A549 (cell line): ENCODE measurements at regions not wholly inside any gene's neighbourhood (a gene's known extent, or its start where the extent isn't known, plus 50 kb on each side); places are given as distances from the start of the nearest gene placed in this dataset.
A peak's percentile ranks its signal among the peaks of the same experiment; 100 is the strongest.

Experiments
- ATAC-seq, 2 experiments: fragments of 200-7000 bp in 1 of 2; fragments of >200 bp in 1 of 2; cut with Nextera tagmentation in 1 of 2; cut with Tn5 transposase in 1 of 2; 3 replicates each; pipeline versions ENCODE4 v1.8.0 to v1.9.1; 2018 to 2020; ENCODE audit warnings: mild to moderate bottlenecking in 1 of 2, moderate library complexity in 1 of 2
- CTCF ChIA-PET: fragments of 300-600 bp; sonication (Branson Sonifier 250); formaldehyde crosslinking; extraction: SDS; loops from one replicate; lab custom pipeline; 2021; ENCODE audit warnings: antibody characterized with exemption, inconsistent platforms; lab: Yijun Ruan, JAX
- POLR2A ChIA-PET: fragments of 350-600 bp; formaldehyde crosslinking; extraction: SDS; loops from one replicate; lab custom pipeline; 2021; ENCODE audit warnings: antibody characterized with exemption, inconsistent platforms; lab: Yijun Ruan, JAX
- DNase-seq, 2 experiments: peaks; one replicate each; pipeline versions ENCODE4 v3.0.0 to v3.0.0-alpha.2; 2011 to 2016; ENCODE audit warnings: low read depth in 1 of 2, low spot score in 1 of 2
- FAIRE-seq: peaks from 2 replicates; lab custom pipeline; 2011; peaks lifted over from hg19 to GRCh38; lab: Jason Lieb, UNC
- H3K27ac ChIP-seq, 2 experiments: fragments of >200 bp; sonication (Bioruptor Twin); formaldehyde crosslinking; 3 replicates each; pipeline ENCODE4 v1.5.1; 2016 to 2017
- H3K4me1 ChIP-seq: fragments of >200 bp; sonication (Bioruptor Twin); formaldehyde crosslinking; 3 replicates; pipeline ENCODE4 v1.6.1; 2016
- H3K4me2 ChIP-seq: fragments of >200 bp; sonication (Bioruptor Twin); formaldehyde crosslinking; 3 replicates; pipeline ENCODE4 v1.6.1; 2016
- H3K4me3 ChIP-seq: fragments of >200 bp; sonication (Bioruptor Twin); formaldehyde crosslinking; 3 replicates; pipeline ENCODE4 v1.5.1; 2016
- H3K9me3 ChIP-seq: fragments of >200 bp; sonication (Bioruptor Twin); formaldehyde crosslinking; 3 replicates; pipeline ENCODE4 v1.6.1; 2016
- ATOH8 ChIP-seq: fragments of 250-450 bp; sonication (Bioruptor Pico); IDR thresholded peaks from 2 replicates; pipeline ENCODE4 v1.5.0; 2020; ENCODE audit warnings: low read depth, mild to moderate bottlenecking, moderate library complexity
- CBX2 ChIP-seq: fragments of 200-600 bp; sonication (generic); IDR thresholded peaks from 2 replicates; pipeline ENCODE4 v1.6.1; 2016; ENCODE audit warnings: low read depth, mild to moderate bottlenecking, borderline replicate concordance
- CHD2 ChIP-seq: fragments of 150-350 bp; IDR thresholded peaks from 2 replicates; pipeline ENCODE4 v1.6.1; 2014; ENCODE audit warnings: low read length; ENCODE audit not compliant: partially characterized antibody
- EHF ChIP-seq: fragments of 250-450 bp; sonication (Bioruptor Pico); IDR thresholded peaks from 2 replicates; pipeline ENCODE4 v1.5.0; 2020; ENCODE audit warnings: mild to moderate bottlenecking
- EP300 ChIP-seq, 2 experiments: fragments of >200 bp; sonication (Bioruptor Twin); formaldehyde crosslinking; IDR thresholded peaks; 2 replicates in 1 of 2; 3 replicates in 1 of 2; pipeline ENCODE4 v1.6.1; 2016 to 2017
- FOXS1 ChIP-seq: fragments of 250-450 bp; sonication (Bioruptor Pico); IDR thresholded peaks from 2 replicates; pipeline ENCODE4 v1.5.0; 2020; ENCODE audit warnings: mild to moderate bottlenecking, moderate library complexity
- HDAC2 ChIP-seq: fragments of 200-600 bp; sonication (generic); IDR thresholded peaks from 2 replicates; pipeline ENCODE4 v1.6.1; 2016
- HES2 ChIP-seq: fragments of >200 bp; sonication (Bioruptor Twin); formaldehyde crosslinking; IDR thresholded peaks from 2 replicates; pipeline ENCODE4 v1.6.1; 2016
- HOXB5 ChIP-seq: fragments of 250-450 bp; sonication (Bioruptor Pico); IDR thresholded peaks from 2 replicates; pipeline ENCODE4 v1.5.0; 2020; ENCODE audit warnings: mild to moderate bottlenecking, moderate library complexity
- KDM5A ChIP-seq: fragments of 200-600 bp; sonication (generic); IDR thresholded peaks from 2 replicates; pipeline ENCODE4 v1.6.1; 2016; ENCODE audit warnings: antibody characterized with exemption, mild to moderate bottlenecking
- MAFK ChIP-seq: fragments of 450-650 bp; IDR thresholded peaks from 2 replicates; pipeline ENCODE4 v1.6.1; 2014; ENCODE audit not compliant: partially characterized antibody
- MAX ChIP-seq: IDR thresholded peaks from 2 replicates; pipeline ENCODE4 v1.6.1; 2012
- NR3C1 ChIP-seq: fragments of >200 bp; sonication (Bioruptor Twin); formaldehyde crosslinking; IDR thresholded peaks from 3 replicates; pipeline ENCODE4 v1.6.1; 2017
- PBX3 ChIP-seq: IDR thresholded peaks from 2 replicates; pipeline ENCODE4 v1.6.1; 2012
- POLR2A ChIP-seq: IDR thresholded peaks from 2 replicates; pipeline ENCODE4 v1.6.1; 2012; ENCODE audit warnings: mild to moderate bottlenecking, low read length
- SMC3 ChIP-seq: fragments of >200 bp; sonication (Bioruptor Twin); formaldehyde crosslinking; IDR thresholded peaks from 3 replicates; pipeline ENCODE4 v1.6.1; 2018; ENCODE audit warnings: inconsistent platforms
- TFCP2L1 ChIP-seq: fragments of 250-450 bp; sonication (Bioruptor Pico); IDR thresholded peaks from 2 replicates; pipeline ENCODE4 v1.5.0; 2021; ENCODE audit warnings: mild to moderate bottlenecking
- TP53 ChIP-seq: fragments of 250-450 bp; sonication (Bioruptor Pico); IDR thresholded peaks from 2 replicates; pipeline ENCODE4 v1.5.0; 2021; ENCODE audit warnings: mild to moderate bottlenecking, moderate library complexity
- USF2 ChIP-seq: fragments of 450-650 bp; IDR thresholded peaks from 2 replicates; pipeline ENCODE4 v1.6.1; 2014; ENCODE audit warnings: antibody characterized with exemption
- ZC3H11A ChIP-seq: fragments of 450-650 bp; IDR thresholded peaks from 2 replicates; pipeline ENCODE4 v1.6.1; 2014; ENCODE audit warnings: antibody characterized with exemption, mild to moderate bottlenecking
- WGBS: methylation state at CpG from one replicate; pipeline ENCODE4 v1.1.6; 2017; ENCODE audit errors: missing lambda C conversion rate; 5-methylcytosine and 5-hydroxymethylcytosine counted together

- no peak for FAIRE-seq
- H3K4me1 ChIP-seq = peaks cover 16% of the 10 kb centered on the region; the same call in 2 of the 3 replicates
- no peak for DNase-seq
- H3K9me3 ChIP-seq = no peaks in the 10 kb centered on the region
- H3K27ac ChIP-seq = peak overlapping the region in 1 of 2 experiments; percentile 78; a peak in 3 of 6 replicates
- CTCF ChIA-PET = interaction anchor here (0.6 to 5.9 kb wide), 10 partner anchors 11 to 294 kb away, joined by 3 to 32 read pairs (median 3); no protein-coding TSS in a partner anchor
- WGBS = 80% methylated on average over 4 of the region's 4 CpGs
- no peak for ATAC-seq
- POLR2A ChIA-PET = no interaction called here
- no peak overlapping the region for H3K4me2 ChIP-seq
- no peak for TF ChIP-seq NR3C1
- no peak for TF ChIP-seq ATOH8
- TF ChIP-seq ZC3H11A = no peak
- no peak for TF ChIP-seq HOXB5
- H3K4me3 ChIP-seq = no peak overlapping the region
Observed at GRCh38 chr18:59057969-59058368, 81.7 kb upstream of the SEC11C start.

- ATAC-seq (no peak), DNase-seq (no peak), FAIRE-seq (no peak)
- 91% methylated on average over 4 of the region's 4 CpGs for WGBS
- Histone ChIP-seq H3K4me1 (peaks cover 14% of the 10 kb centered on the region; the same call in 2 of the 3 replicates), H3K27ac (peak overlapping the region in 1 of 2 experiments; percentile 52; a peak in 2 of 6 replicates), H3K9me3 (no peaks in the 10 kb centered on the region), H3K4me2 (no peak overlapping the region), H3K4me3 (no peak overlapping the region)
- POLR2A ChIA-PET = no interaction called here
- CTCF ChIA-PET = interaction anchor here (1.2 to 8.4 kb wide), 8 partner anchors 11 to 295 kb away, joined by 3 to 49 read pairs (median 9); no protein-coding TSS in a partner anchor
- TF ChIP-seq MAFK (no peak), NR3C1 (no peak), EP300 (IDR thresholded peaks at IDR 0.05) (no peak), CBX2 (no peak), HDAC2 (no peak), HES2 (no peak), USF2 (no peak), TP53 (no peak), KDM5A (no peak), MAX (no peak), FOXS1 (CRISPR knock-in tag) (no peak), POLR2A (no peak), CHD2 (no peak), TFCP2L1 (no peak), EHF (CRISPR knock-in tag) (no peak), PBX3 (no peak), SMC3 (no peak)
Observed at GRCh38 chr18:59059140-59059539, 80.5 kb upstream of the SEC11C start.

- H3K4me2 ChIP-seq = no peak overlapping the region
- peak overlapping the region in 1 of 2 experiments; percentile 28; a peak in 1 of 6 replicates for H3K27ac ChIP-seq
- 90% methylated on average over 3 of the region's 3 CpGs for WGBS
- ATAC-seq = no peak
- ChIA-PET CTCF (interaction anchor here (0.7 to 8.4 kb wide), 6 partner anchors 9 to 297 kb away, joined by 3 to 49 read pairs (median 16); no protein-coding TSS in a partner anchor), POLR2A (no interaction called here)
- TF ChIP-seq KDM5A = no peak
- peaks cover 15% of the 10 kb centered on the region for H3K4me1 ChIP-seq
- DNase-seq = no peak
- H3K9me3 ChIP-seq = no peaks in the 10 kb centered on the region
- FAIRE-seq = no peak
- no peak overlapping the region for H3K4me3 ChIP-seq
Observed at GRCh38 chr18:59060551-59060950, 79.1 kb upstream of the SEC11C start.
